ENCODE measurements at regions not wholly inside any gene's neighbourhood (a gene's known extent, or its start where the extent isn't known, plus 50 kb on each side); places are given as distances from the start of the nearest gene placed in this dataset.

GRCh38 chr4:114476310-114476709, 122.3 kb upstream of the UGT8 start:
- no peak for TF ChIP-seq CTCF (IDR thresholded peaks at IDR 0.05; ENCODE audit: extremely low read depth, insufficient read depth, missing control alignments)
- no peak for DNase-seq (ENCODE audit: low spot score)
- in situ Hi-C loops (cut with MboI; ENCODE audit: low pct_unique_long_range_greater_than_20kb, low sequenced_read_pairs, unreplicated experiment): no loop called here

GRCh38 chr4:114479595-114479994, 119.0 kb upstream of the UGT8 start:
- no peak for DNase-seq (ENCODE audit: low spot score)
- in situ Hi-C loops (cut with MboI; ENCODE audit: low pct_unique_long_range_greater_than_20kb, low sequenced_read_pairs, unreplicated experiment): no loop called here
- TF ChIP-seq CTCF (IDR thresholded peaks at IDR 0.05; ENCODE audit: extremely low read depth, insufficient read depth, missing control alignments): no peak

DNA sequence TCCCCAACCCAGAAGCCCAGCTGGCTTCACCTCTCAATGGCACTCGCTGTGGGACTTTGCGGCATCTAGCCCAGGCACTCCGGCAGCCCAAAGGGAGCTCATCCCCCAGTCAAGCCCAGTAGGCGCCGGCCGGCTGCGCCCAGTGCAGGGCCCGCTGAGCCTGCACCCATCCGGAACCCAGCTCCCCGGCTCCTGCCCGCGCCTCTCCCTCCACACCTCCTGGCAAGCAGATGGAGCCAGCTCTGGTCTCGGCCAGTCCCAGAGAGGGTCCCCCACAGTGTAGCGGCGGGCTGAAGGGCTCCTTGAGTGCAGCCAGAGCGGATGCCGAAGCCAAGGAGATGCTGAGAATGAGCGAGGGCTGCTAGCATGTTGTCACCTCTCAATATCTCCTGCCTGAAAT, 116.8 kb upstream of the UGT8 start:
- in situ Hi-C loops (cut with MboI; ENCODE audit: low pct_unique_long_range_greater_than_20kb, low sequenced_read_pairs, unreplicated experiment): no loop called here
- no peak for TF ChIP-seq CTCF (IDR thresholded peaks at IDR 0.05; ENCODE audit: extremely low read depth, insufficient read depth, missing control alignments)
- no peak for DNase-seq (ENCODE audit: low spot score)

DNA sequence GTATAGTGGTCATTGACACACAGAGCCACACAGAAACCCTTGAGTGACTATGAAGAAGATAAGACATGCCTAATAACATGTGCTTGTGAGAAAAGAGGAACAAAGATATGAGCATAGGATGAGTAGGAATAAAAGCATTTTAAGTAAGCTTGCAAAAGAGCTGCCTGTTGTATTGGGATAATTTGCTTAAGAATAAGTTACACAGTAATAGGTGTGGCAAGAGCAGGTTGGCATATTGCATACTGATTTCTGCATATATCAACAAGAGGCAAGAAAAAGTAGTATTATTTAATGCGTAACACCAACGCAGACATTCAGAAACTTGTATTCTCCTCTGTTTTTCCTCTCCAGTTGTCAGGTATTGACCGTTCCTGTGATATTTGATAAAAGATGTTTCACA, 111.5 kb upstream of the UGT8 start:
- no peak for DNase-seq (ENCODE audit: low spot score)
- TF ChIP-seq CTCF (IDR thresholded peaks at IDR 0.05; ENCODE audit: extremely low read depth, insufficient read depth, missing control alignments): no peak
- in situ Hi-C loops (cut with MboI; ENCODE audit: low pct_unique_long_range_greater_than_20kb, low sequenced_read_pairs, unreplicated experiment): no loop called here

DNA sequence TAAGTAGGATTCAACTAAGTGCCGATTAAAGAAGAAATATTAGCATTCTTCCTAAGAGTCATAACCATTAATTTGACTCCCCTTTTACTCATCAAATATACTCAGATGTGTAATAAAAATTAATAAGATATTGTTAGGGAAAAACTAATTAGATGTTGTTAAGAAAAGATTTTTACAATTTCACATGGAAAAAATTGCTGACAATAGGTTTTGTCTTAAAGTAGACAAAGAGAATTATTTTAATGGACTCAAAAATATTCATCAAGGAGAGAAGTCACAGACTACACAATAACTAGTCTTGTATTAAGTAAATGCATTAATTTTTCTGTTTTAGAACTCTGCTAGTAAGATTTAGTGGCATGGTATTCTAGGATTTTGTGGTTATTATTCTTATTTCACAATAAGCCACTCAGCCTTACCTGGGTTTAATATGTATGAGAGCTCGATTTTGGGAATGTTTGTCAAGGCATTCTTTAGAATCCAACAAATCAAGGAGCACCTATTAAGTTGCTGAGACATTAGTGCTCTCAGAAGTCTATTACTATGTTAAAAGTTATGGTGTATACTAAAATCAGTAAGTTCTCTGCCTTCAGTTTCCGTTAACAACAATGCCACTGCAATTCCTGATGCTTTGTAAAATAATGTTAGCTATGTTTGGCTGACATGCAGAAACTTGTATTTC, 110.2 kb upstream of the UGT8 start:
- in situ Hi-C loops (cut with MboI; ENCODE audit: low pct_unique_long_range_greater_than_20kb, low sequenced_read_pairs, unreplicated experiment): no loop called here

DNA sequence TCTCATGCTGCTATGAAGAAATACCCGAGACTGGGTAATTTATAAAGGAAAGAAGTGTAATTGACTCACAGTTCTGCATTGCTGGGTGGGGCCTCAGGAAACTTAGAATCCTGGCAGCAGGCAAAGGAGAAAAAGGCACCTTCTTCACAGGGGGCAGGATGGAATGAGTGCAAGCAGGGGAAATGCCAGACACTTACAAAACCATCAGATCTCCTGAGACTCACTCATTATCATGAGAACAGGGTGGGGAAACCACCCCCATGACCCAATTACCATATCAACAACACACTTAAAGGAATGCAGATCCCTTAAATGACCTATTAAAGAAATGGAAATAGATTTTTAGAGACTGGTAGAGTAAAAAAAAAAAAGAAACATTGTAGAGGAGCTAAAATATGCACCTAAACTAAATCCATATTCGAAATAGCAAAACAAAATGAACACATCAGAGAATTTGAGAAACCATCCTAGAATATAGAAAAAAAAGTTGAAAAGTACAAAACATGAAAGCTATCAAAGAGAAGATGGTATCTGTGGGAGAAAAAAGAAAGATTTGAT, 104.3 kb upstream of the UGT8 start:
- TF ChIP-seq CTCF (IDR thresholded peaks at IDR 0.05; ENCODE audit: extremely low read depth, insufficient read depth, missing control alignments): no peak
- DNase-seq (ENCODE audit: low spot score): no peak
- in situ Hi-C loops (cut with MboI; ENCODE audit: low pct_unique_long_range_greater_than_20kb, low sequenced_read_pairs, unreplicated experiment): no loop called here

More for the DNA sequence above, 110.2 kb upstream of the UGT8 start:
- DNase-seq (ENCODE audit: low spot score): no peak
- no peak for TF ChIP-seq CTCF (IDR thresholded peaks at IDR 0.05; ENCODE audit: extremely low read depth, insufficient read depth, missing control alignments)

All from GM13977 (cell line).